ENCODE measurements at regions not wholly inside any gene's neighbourhood (a gene's known extent, or its start where the extent isn't known, plus 50 kb on each side); places are given as distances from the start of the nearest gene placed in this dataset.
"Not testable (repeated sequence)": the region's sequence is repeated elsewhere in the genome, so short reads cannot be mapped to it uniquely, and the experiment has no call there.

DNA sequence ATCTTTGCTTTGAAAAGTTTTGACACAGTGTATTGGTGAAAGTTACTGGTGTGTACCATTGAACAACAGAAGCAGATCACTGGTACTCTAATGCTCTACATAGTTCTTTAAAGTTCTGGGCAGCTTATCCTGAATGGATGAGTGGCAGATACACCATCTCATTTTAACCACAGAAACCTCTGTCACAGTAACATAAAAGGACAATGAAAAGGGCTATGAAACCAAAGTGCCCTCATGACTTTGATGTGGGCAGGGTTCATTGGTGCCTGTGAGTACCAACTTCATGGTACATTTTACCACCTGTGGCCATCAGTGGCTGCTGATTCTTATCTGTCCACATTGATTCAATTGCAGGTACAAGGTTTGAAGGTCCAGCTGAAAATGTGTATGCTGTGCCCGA, 285.7 kb upstream of the PREP start:
- TF ChIP-seq, protein P1, sequence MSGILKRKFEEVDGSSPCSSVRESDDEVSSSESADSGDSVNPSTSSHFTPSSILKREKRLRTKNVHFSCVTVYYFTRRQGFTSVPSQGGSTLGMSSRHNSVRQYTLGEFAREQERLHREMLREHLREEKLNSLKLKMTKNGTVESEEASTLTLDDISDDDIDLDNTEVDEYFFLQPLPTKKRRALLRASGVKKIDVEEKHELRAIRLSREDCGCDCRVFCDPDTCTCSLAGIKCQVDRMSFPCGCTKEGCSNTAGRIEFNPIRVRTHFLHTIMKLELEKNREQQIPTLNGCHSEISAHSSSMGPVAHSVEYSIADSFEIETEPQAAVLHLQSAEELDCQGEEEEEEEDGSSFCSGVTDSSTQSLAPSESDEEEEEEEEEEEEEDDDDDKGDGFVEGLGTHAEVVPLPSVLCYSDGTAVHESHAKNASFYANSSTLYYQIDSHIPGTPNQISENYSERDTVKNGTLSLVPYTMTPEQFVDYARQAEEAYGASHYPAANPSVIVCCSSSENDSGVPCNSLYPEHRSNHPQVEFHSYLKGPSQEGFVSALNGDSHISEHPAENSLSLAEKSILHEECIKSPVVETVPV (CRISPR knock-in tag; IDR thresholded peaks at IDR 0.05), result no peak
- TF ChIP-seq BACH2 (CRISPR knock-in tag; IDR thresholded peaks at IDR 0.05; ENCODE audit: borderline replicate concordance), result no peak
- TF ChIP-seq SNAI2 (CRISPR knock-in tag; IDR thresholded peaks at IDR 0.05), result no peak
- TF ChIP-seq OSR1 (CRISPR knock-in tag; IDR thresholded peaks at IDR 0.05), result no peak
- no peak for TF ChIP-seq ZNF8 (CRISPR knock-in tag; IDR thresholded peaks at IDR 0.05)
- TF ChIP-seq, protein P2, sequence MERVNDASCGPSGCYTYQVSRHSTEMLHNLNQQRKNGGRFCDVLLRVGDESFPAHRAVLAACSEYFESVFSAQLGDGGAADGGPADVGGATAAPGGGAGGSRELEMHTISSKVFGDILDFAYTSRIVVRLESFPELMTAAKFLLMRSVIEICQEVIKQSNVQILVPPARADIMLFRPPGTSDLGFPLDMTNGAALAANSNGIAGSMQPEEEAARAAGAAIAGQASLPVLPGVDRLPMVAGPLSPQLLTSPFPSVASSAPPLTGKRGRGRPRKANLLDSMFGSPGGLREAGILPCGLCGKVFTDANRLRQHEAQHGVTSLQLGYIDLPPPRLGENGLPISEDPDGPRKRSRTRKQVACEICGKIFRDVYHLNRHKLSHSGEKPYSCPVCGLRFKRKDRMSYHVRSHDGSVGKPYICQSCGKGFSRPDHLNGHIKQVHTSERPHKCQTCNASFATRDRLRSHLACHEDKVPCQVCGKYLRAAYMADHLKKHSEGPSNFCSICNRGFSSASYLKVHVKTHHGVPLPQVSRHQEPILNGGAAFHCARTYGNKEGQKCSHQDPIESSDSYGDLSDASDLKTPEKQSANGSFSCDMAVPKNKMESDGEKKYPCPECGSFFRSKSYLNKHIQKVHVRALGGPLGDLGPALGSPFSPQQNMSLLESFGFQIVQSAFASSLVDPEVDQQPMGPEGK (CRISPR knock-in tag; IDR thresholded peaks at IDR 0.05; ENCODE audit: borderline replicate concordance), result no peak
- TF ChIP-seq, protein P3, sequence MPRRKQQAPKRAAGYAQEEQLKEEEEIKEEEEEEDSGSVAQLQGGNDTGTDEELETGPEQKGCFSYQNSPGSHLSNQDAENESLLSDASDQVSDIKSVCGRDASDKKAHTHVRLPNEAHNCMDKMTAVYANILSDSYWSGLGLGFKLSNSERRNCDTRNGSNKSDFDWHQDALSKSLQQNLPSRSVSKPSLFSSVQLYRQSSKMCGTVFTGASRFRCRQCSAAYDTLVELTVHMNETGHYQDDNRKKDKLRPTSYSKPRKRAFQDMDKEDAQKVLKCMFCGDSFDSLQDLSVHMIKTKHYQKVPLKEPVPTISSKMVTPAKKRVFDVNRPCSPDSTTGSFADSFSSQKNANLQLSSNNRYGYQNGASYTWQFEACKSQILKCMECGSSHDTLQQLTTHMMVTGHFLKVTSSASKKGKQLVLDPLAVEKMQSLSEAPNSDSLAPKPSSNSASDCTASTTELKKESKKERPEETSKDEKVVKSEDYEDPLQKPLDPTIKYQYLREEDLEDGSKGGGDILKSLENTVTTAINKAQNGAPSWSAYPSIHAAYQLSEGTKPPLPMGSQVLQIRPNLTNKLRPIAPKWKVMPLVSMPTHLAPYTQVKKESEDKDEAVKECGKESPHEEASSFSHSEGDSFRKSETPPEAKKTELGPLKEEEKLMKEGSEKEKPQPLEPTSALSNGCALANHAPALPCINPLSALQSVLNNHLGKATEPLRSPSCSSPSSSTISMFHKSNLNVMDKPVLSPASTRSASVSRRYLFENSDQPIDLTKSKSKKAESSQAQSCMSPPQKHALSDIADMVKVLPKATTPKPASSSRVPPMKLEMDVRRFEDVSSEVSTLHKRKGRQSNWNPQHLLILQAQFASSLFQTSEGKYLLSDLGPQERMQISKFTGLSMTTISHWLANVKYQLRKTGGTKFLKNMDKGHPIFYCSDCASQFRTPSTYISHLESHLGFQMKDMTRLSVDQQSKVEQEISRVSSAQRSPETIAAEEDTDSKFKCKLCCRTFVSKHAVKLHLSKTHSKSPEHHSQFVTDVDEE (CRISPR knock-in tag; IDR thresholded peaks at IDR 0.05), result no peak
- TF ChIP-seq ZFP30 (CRISPR knock-in tag; IDR thresholded peaks at IDR 0.05), result no peak
- TF ChIP-seq ISL1 (CRISPR knock-in tag; IDR thresholded peaks at IDR 0.05), result no peak
- no peak for TF ChIP-seq RARB (CRISPR knock-in tag; IDR thresholded peaks at IDR 0.05)
- TF ChIP-seq ZNF70 (CRISPR knock-in tag; IDR thresholded peaks at IDR 0.05), result no peak
- no peak for TF ChIP-seq CSDC2 (CRISPR knock-in tag; IDR thresholded peaks at IDR 0.05)
- no peak for TF ChIP-seq ZC3H10 (CRISPR knock-in tag; IDR thresholded peaks at IDR 0.05)
- TF ChIP-seq CREB5 (CRISPR knock-in tag; IDR thresholded peaks at IDR 0.05; ENCODE audit: low read depth), result no peak
- TF ChIP-seq ARNTL (CRISPR knock-in tag; IDR thresholded peaks at IDR 0.05; ENCODE audit: borderline replicate concordance, low read depth), result no peak
- no peak for TF ChIP-seq ZNF565 (CRISPR knock-in tag; conservative IDR thresholded peaks at IDR 0.05; ENCODE audit: low read depth)
- TF ChIP-seq TOX (CRISPR knock-in tag; IDR thresholded peaks at IDR 0.05; ENCODE audit: borderline replicate concordance), result no peak
- ATAC-seq, result no peak

- ATAC-seq, result not testable (repeated sequence)
These were observed 283.9 kb upstream of the PREP start for GRCh38 chr6:105686793-105687192.

DNA sequence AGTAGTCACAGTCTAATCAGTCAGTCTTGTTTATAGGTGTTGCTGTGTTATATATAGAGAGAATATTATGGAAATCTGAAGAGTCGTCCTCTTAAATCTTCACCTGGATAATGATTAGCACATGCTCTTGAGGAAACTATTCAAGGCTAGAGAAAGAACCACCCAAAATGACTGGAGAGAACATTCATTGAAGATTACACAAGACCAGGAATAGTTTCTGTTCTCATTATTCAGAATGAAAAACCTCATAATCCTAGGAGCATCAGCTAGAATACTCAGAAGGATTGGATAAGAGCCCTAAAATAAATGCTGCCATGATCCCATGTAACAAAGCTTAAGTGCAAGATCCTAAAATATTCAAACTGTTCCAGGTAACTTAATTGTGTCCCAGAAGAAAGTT, 278.2 kb upstream of the PREP start:
- no peak for ATAC-seq
- TF ChIP-seq, protein P3 (CRISPR knock-in tag; IDR thresholded peaks at IDR 0.05), result no peak
- TF ChIP-seq, protein P4, sequence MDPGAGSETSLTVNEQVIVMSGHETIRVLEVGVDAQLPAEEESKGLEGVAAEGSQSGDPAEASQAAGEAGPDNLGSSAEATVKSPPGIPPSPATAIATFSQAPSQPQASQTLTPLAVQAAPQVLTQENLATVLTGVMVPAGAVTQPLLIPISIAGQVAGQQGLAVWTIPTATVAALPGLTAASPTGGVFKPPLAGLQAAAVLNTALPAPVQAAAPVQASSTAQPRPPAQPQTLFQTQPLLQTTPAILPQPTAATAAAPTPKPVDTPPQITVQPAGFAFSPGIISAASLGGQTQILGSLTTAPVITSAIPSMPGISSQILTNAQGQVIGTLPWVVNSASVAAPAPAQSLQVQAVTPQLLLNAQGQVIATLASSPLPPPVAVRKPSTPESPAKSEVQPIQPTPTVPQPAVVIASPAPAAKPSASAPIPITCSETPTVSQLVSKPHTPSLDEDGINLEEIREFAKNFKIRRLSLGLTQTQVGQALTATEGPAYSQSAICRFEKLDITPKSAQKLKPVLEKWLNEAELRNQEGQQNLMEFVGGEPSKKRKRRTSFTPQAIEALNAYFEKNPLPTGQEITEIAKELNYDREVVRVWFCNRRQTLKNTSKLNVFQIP (CRISPR knock-in tag; IDR thresholded peaks at IDR 0.05; ENCODE audit: borderline replicate concordance, low read depth), result no peak
- TF ChIP-seq OSR1 (CRISPR knock-in tag; IDR thresholded peaks at IDR 0.05), result no peak
- no peak for TF ChIP-seq ESRRG (CRISPR knock-in tag; IDR thresholded peaks at IDR 0.05)
- TF ChIP-seq SNAI2 (CRISPR knock-in tag; IDR thresholded peaks at IDR 0.05), result no peak

All from SK-N-SH treated with all-trans-retinoic acid at 6 μM for 48 hours (cell line).